Neural cell (in vitro differentiated cells): ENCODE measurements at regions not wholly inside any gene's neighbourhood (a gene's known extent, or its start where the extent isn't known, plus 50 kb on each side); places are given as distances from the start of the nearest gene placed in this dataset.

Source experiments
- H2AFZ ChIP-seq: fragments of 200-600, 300-800 bp; sonication (generic), shearing (Covaris generic); 2 replicates; pipeline ENCODE4 v1.6.0; 2014; ENCODE audit warnings: low read depth, mild to moderate bottlenecking, antibody characterized with exemption, low read length, moderate library complexity
- H3F3A ChIP-seq: fragments of 200-600 bp; shearing (Covaris generic); 2 replicates; pipeline ENCODE4 v1.6.1; 2016; ENCODE audit warnings: mild to moderate bottlenecking, moderate library complexity, mixed read lengths, antibody characterized with exemption, low read length; ENCODE audit not compliant: insufficient read depth, poor library complexity, severe bottlenecking
- H3K27ac ChIP-seq: fragments of 200-600, 300-800 bp; sonication (generic), shearing (Covaris generic); 2 replicates; pipeline ENCODE4 v1.5.1; 2014; ENCODE audit warnings: mild to moderate bottlenecking, low read length, moderate library complexity
- H3K27me3 ChIP-seq: fragments of 300-800, 200-600 bp; sonication (generic), shearing (Covaris generic); 2 replicates; pipeline ENCODE4 v1.6.0; 2014; ENCODE audit warnings: mild to moderate bottlenecking, low read depth, low read length, moderate library complexity; ENCODE audit not compliant: insufficient read depth
- H3K36me3 ChIP-seq: fragments of 300-800, 200-600 bp; sonication (generic), shearing (Covaris generic); 2 replicates; pipeline ENCODE4 v1.5.1; 2014; ENCODE audit warnings: mild to moderate bottlenecking, antibody characterized with exemption, low read length, moderate library complexity; ENCODE audit not compliant: insufficient read depth
- H3K4me2 ChIP-seq: fragments of 300-800, 200-600 bp; sonication (generic), shearing (Covaris generic); 2 replicates; pipeline ENCODE4 v1.6.0; 2014; ENCODE audit warnings: mild to moderate bottlenecking, low read length
- H3K4me3 ChIP-seq: fragments of 300-800, 200-600 bp; sonication (generic), shearing (Covaris generic); 2 replicates; pipeline ENCODE4 v1.5.1; 2014; ENCODE audit warnings: mild to moderate bottlenecking, low read length, moderate library complexity
- H3K79me2 ChIP-seq: fragments of 200-600 bp; shearing (Covaris generic); replicated peaks from 2 replicates; pipeline ENCODE4 v1.6.0; 2014; ENCODE audit warnings: mild to moderate bottlenecking, low read length, moderate library complexity; ENCODE audit not compliant: insufficient read depth
- H3K9ac ChIP-seq: fragments of 300-800, 200-600 bp; sonication (generic), shearing (Covaris generic); 2 replicates; pipeline ENCODE4 v1.6.1; 2016; ENCODE audit warnings: mild to moderate bottlenecking, low read length, mixed read lengths
- H3K9me2 ChIP-seq: fragments of 200-600 bp; shearing (Covaris generic); 2 replicates; pipeline ENCODE4 v1.6.1; 2016; ENCODE audit warnings: mild to moderate bottlenecking, low read length, mixed read lengths; ENCODE audit not compliant: insufficient read depth
- H3K9me3 ChIP-seq: fragments of 200-600, 300-800 bp; sonication (generic), shearing (Covaris generic); 2 replicates; pipeline ENCODE4 v1.6.1; 2016; ENCODE audit warnings: mild to moderate bottlenecking, mixed run types, low read length, moderate library complexity, mixed read lengths
- H4K20me1 ChIP-seq: fragments of 200-600 bp; shearing (Covaris generic); 2 replicates; pipeline ENCODE4 v1.6.1; 2016; ENCODE audit warnings: mild to moderate bottlenecking, mixed run types; ENCODE audit not compliant: insufficient read depth
- EP300 ChIP-seq: fragments of 450-650 bp; conservative IDR thresholded peaks from 2 replicates; pipeline ENCODE4 v1.6.1; 2014; ENCODE audit warnings: antibody characterized with exemption, mild to moderate bottlenecking, moderate library complexity; ENCODE audit not compliant: poor library complexity, severe bottlenecking
- EZH2 ChIP-seq: fragments of 200-600, 300-800 bp; shearing (Covaris generic), sonication (generic); IDR thresholded peaks from 2 replicates; pipeline ENCODE4 v1.6.1; 2014; ENCODE audit warnings: antibody characterized with exemption, low read length, borderline replicate concordance, mild to moderate bottlenecking; ENCODE audit not compliant: insufficient read depth, poor library complexity, severe bottlenecking
- MXI1 ChIP-seq: fragments of 450-650 bp; conservative IDR thresholded peaks from 2 replicates; pipeline ENCODE4 v1.6.1; 2014; ENCODE audit warnings: antibody characterized with exemption, mild to moderate bottlenecking; ENCODE audit not compliant: poor library complexity, severe bottlenecking
- POLR2AphosphoS5 ChIP-seq: IDR thresholded peaks from 2 replicates; pipeline ENCODE4 v1.6.1; 2012
- RAD21 ChIP-seq: fragments of 450-650 bp; conservative IDR thresholded peaks from 2 replicates; pipeline ENCODE4 v1.6.1; 2014; ENCODE audit warnings: antibody characterized with exemption, mild to moderate bottlenecking, moderate library complexity
- SMC3 ChIP-seq: fragments of 450-650 bp; conservative IDR thresholded peaks from 2 replicates; pipeline ENCODE4 v1.6.1; 2014; ENCODE audit warnings: antibody characterized with exemption, mild to moderate bottlenecking, moderate library complexity; ENCODE audit not compliant: poor library complexity
- TAF1 ChIP-seq: IDR thresholded peaks from 2 replicates; pipeline ENCODE4 v1.6.1; 2012; ENCODE audit warnings: low read depth
- TF ChIP-seq, protein P1 (sequence below): fragments of 450-650 bp; IDR thresholded peaks from 2 replicates; pipeline ENCODE4 v1.5.1; 2014; ENCODE audit warnings: antibody characterized with exemption, mild to moderate bottlenecking, moderate library complexity; ENCODE audit not compliant: poor library complexity, severe bottlenecking
- TF ChIP-seq, protein P2 (sequence below): IDR thresholded peaks from 2 replicates; pipeline ENCODE4 v1.6.1; 2012; ENCODE audit warnings: borderline replicate concordance

DNA sequence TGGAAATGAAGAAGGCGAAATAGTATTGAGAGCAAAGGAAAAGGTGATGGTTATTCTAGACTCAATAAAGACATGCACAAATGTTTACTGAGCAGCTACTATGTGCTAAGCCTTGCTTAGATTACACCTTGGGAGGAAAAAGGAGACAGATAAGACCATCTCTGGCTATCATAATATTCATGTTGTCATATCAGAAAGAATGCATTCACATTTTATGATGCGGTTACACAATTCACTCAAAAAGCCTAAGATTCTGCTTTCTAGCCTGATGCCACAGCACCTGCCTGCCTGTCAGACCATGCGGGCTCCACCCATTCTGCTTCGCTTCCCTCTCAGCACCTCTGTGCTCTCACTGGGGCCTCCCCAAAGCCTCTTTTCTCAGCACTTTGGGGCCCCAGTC is 100.9 kb downstream of the JCAD start:
- Histone ChIP-seq H3K27ac (no peak overlapping the region), H3K4me3 (no peak overlapping the region), H3K9me3 (no peaks in the 10 kb centered on the region), H3F3A (no peaks in the 10 kb centered on the region), H3K9me2 (no peaks in the 10 kb centered on the region), H3K27me3 (no peaks in the 10 kb centered on the region), H3K79me2 (no peaks in the 10 kb centered on the region), H2AFZ (no peak overlapping the region), H3K9ac (no peak overlapping the region), H3K36me3 (no peaks in the 10 kb centered on the region), H4K20me1 (no peaks in the 10 kb centered on the region), H3K4me2 (no peak overlapping the region)
- TF ChIP-seq, protein P1, sequence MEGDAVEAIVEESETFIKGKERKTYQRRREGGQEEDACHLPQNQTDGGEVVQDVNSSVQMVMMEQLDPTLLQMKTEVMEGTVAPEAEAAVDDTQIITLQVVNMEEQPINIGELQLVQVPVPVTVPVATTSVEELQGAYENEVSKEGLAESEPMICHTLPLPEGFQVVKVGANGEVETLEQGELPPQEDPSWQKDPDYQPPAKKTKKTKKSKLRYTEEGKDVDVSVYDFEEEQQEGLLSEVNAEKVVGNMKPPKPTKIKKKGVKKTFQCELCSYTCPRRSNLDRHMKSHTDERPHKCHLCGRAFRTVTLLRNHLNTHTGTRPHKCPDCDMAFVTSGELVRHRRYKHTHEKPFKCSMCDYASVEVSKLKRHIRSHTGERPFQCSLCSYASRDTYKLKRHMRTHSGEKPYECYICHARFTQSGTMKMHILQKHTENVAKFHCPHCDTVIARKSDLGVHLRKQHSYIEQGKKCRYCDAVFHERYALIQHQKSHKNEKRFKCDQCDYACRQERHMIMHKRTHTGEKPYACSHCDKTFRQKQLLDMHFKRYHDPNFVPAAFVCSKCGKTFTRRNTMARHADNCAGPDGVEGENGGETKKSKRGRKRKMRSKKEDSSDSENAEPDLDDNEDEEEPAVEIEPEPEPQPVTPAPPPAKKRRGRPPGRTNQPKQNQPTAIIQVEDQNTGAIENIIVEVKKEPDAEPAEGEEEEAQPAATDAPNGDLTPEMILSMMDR, result no peak
- TF ChIP-seq EZH2 (no peak), EP300 (no peak), MXI1 (no peak), SMC3 (no peak), RAD21 (no peak), TAF1 (no peak), POLR2AphosphoS5 (no peak)
- TF ChIP-seq, protein P2, sequence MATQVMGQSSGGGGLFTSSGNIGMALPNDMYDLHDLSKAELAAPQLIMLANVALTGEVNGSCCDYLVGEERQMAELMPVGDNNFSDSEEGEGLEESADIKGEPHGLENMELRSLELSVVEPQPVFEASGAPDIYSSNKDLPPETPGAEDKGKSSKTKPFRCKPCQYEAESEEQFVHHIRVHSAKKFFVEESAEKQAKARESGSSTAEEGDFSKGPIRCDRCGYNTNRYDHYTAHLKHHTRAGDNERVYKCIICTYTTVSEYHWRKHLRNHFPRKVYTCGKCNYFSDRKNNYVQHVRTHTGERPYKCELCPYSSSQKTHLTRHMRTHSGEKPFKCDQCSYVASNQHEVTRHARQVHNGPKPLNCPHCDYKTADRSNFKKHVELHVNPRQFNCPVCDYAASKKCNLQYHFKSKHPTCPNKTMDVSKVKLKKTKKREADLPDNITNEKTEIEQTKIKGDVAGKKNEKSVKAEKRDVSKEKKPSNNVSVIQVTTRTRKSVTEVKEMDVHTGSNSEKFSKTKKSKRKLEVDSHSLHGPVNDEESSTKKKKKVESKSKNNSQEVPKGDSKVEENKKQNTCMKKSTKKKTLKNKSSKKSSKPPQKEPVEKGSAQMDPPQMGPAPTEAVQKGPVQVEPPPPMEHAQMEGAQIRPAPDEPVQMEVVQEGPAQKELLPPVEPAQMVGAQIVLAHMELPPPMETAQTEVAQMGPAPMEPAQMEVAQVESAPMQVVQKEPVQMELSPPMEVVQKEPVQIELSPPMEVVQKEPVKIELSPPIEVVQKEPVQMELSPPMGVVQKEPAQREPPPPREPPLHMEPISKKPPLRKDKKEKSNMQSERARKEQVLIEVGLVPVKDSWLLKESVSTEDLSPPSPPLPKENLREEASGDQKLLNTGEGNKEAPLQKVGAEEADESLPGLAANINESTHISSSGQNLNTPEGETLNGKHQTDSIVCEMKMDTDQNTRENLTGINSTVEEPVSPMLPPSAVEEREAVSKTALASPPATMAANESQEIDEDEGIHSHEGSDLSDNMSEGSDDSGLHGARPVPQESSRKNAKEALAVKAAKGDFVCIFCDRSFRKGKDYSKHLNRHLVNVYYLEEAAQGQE, result no peak

DNA sequence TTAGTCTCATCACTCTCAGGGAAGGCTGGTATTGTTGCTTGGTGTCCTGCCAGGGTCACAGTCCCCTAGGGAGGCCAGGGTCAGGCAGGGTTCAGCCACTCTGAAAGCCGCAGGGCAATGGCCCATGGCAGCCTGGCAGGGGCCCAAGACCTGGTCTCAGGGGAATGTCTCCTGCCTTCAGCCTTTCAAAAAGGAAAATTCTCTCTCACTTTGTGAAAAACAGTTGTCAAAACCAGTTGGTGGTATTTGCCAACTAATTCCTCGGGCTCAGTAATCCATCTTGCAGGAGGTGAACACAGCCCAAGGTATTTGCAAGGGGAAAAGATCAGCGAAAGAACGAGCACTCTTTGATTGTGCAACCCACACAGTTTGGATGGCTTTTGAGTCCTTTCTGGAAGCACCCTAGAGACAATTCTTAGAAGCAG is 101.5 kb downstream of the JCAD start:
- Histone ChIP-seq H4K20me1 (no peaks in the 10 kb centered on the region), H3K4me3 (no peak overlapping the region), H3K27ac (no peak overlapping the region), H3K9me3 (no peaks in the 10 kb centered on the region), H3K9ac (no peak overlapping the region), H3K36me3 (no peaks in the 10 kb centered on the region), H2AFZ (no peak overlapping the region), H3F3A (no peaks in the 10 kb centered on the region), H3K9me2 (no peaks in the 10 kb centered on the region), H3K27me3 (no peaks in the 10 kb centered on the region), H3K4me2 (no peak overlapping the region), H3K79me2 (no peaks in the 10 kb centered on the region)
- TF ChIP-seq RAD21 (no peak), EP300 (no peak), SMC3 (no peak), POLR2AphosphoS5 (no peak)
- TF ChIP-seq, protein P1, result no peak
